Astrocyte (in vitro differentiated cells and primary cell): ENCODE measurements at regions not wholly inside any gene's neighbourhood (a gene's known extent, or its start where the extent isn't known, plus 50 kb on each side); places are given as distances from the start of the nearest gene placed in this dataset.
A peak's percentile ranks its signal among the peaks of the same experiment; 100 is the strongest.

ENCODE experiments used
- DNase-seq: peaks from one replicate; pipeline ENCODE4 v3.0.0-alpha.2; 2010; ENCODE audit warnings: low read depth
- FAIRE-seq: peaks from 2 replicates; lab custom pipeline; 2011; peaks lifted over from hg19 to GRCh38; lab: Jason Lieb, UNC
- H2AFZ ChIP-seq: 2 replicates; pipeline ENCODE4 v1.6.0; 2012; ENCODE audit warnings: low read depth, low read length, inconsistent platforms
- H3K27ac ChIP-seq: 2 replicates; pipeline ENCODE4 v1.5.1; 2011; ENCODE audit warnings: low read depth, low read length, inconsistent platforms
- H3K27me3 ChIP-seq: 2 replicates; pipeline ENCODE4 v1.6.0; 2011; ENCODE audit warnings: low read length, inconsistent platforms; ENCODE audit not compliant: insufficient read depth
- H3K36me3 ChIP-seq: 2 replicates; pipeline ENCODE4 v1.5.1; 2011; ENCODE audit warnings: low read length, inconsistent platforms; ENCODE audit not compliant: insufficient read depth
- H3K4me1 ChIP-seq: 2 replicates; pipeline ENCODE4 v1.5.1; 2011; ENCODE audit warnings: low read length, inconsistent platforms; ENCODE audit not compliant: insufficient read depth
- H3K4me2 ChIP-seq: 2 replicates; pipeline ENCODE4 v1.6.0; 2012; ENCODE audit warnings: low read length, inconsistent platforms
- H3K4me3 ChIP-seq: 2 replicates; pipeline ENCODE4 v1.5.1; 2011; ENCODE audit warnings: low read depth, mild to moderate bottlenecking, low read length, inconsistent platforms; ENCODE audit not compliant: insufficient read depth
- H3K79me2 ChIP-seq: 2 replicates; pipeline ENCODE4 v1.6.0; 2012; ENCODE audit warnings: mild to moderate bottlenecking, low read length, inconsistent platforms; ENCODE audit not compliant: insufficient read depth
- H3K9ac ChIP-seq: 2 replicates; pipeline ENCODE4 v1.6.0; 2012; ENCODE audit warnings: mild to moderate bottlenecking, low read length, inconsistent platforms
- H3K9me3 ChIP-seq: 2 replicates; pipeline ENCODE4 v1.5.1; 2012; ENCODE audit warnings: low read depth, mild to moderate bottlenecking, low read length, inconsistent platforms; ENCODE audit not compliant: insufficient read depth
- H4K20me1 ChIP-seq: 2 replicates; pipeline ENCODE4 v1.6.0; 2012; ENCODE audit warnings: low read length, inconsistent platforms; ENCODE audit not compliant: insufficient read depth
- H3K27ac Mint-ChIP-seq: one replicate; pipeline ENCODE4 v1.8.0; 2021; ENCODE audit warnings: mild to moderate bottlenecking, mixed read lengths; ENCODE audit not compliant: unreplicated experiment
- H3K27me3 Mint-ChIP-seq: one replicate; pipeline ENCODE4 v1.8.0; 2021; ENCODE audit warnings: low read depth, mixed read lengths; ENCODE audit not compliant: unreplicated experiment
- H3K36me3 Mint-ChIP-seq: one replicate; pipeline ENCODE4 v1.8.0; 2021; ENCODE audit warnings: low read depth, mixed read lengths; ENCODE audit not compliant: unreplicated experiment
- H3K4me1 Mint-ChIP-seq: one replicate; pipeline ENCODE4 v1.8.0; 2021; ENCODE audit warnings: low read depth, mixed read lengths; ENCODE audit not compliant: unreplicated experiment
- H3K4me3 Mint-ChIP-seq: one replicate; pipeline ENCODE4 v1.8.0; 2021; ENCODE audit warnings: mild to moderate bottlenecking, moderate library complexity, mixed read lengths; ENCODE audit not compliant: unreplicated experiment
- H3K9me3 Mint-ChIP-seq: one replicate; pipeline ENCODE4 v1.8.0; 2021; ENCODE audit warnings: mild to moderate bottlenecking, mixed read lengths; ENCODE audit not compliant: unreplicated experiment
- CTCF ChIP-seq: IDR thresholded peaks from 2 replicates; pipeline ENCODE4 v1.5.1; 2011; ENCODE audit warnings: low read depth, mild to moderate bottlenecking, inconsistent platforms, low read length, moderate library complexity; ENCODE audit not compliant: insufficient read depth
- EZH2 ChIP-seq: IDR thresholded peaks from 2 replicates; pipeline ENCODE4 v1.6.1; 2012; ENCODE audit warnings: mild to moderate bottlenecking, low read length, inconsistent platforms; ENCODE audit not compliant: insufficient read depth

GRCh38 chr12:107310621-107311020, 217.3 kb upstream of the CRY1 start:
- no peak overlapping the region for H3K4me2 ChIP-seq
- no peak overlapping the region for H3K9ac ChIP-seq
- H3K9me3 ChIP-seq = no peaks in the 10 kb centered on the region
- DNase-seq (no peak), FAIRE-seq (no peak)
- H3K4me3 ChIP-seq = no peak overlapping the region
- H3K79me2 ChIP-seq = no peaks in the 10 kb centered on the region
- no peaks in the 10 kb centered on the region for H4K20me1 ChIP-seq
- Mint-ChIP-seq H3K27ac (no peak overlapping the region), H3K9me3 (no peaks in the 10 kb centered on the region), H3K4me1 (peaks cover 7% of the 10 kb centered on the region), H3K27me3 (peaks cover 22% of the 10 kb centered on the region), H3K36me3 (no peaks in the 10 kb centered on the region), H3K4me3 (no peak overlapping the region)
- H3K27me3 ChIP-seq = peaks cover 11% of the 10 kb centered on the region
- no peaks in the 10 kb centered on the region for H3K36me3 ChIP-seq
- H2AFZ ChIP-seq = no peak overlapping the region
- TF ChIP-seq EZH2 (no peak), CTCF (no peak)
- H3K4me1 ChIP-seq = no peaks in the 10 kb centered on the region
- H3K27ac ChIP-seq = no peak overlapping the region

GRCh38 chr12:107311682-107312081, 218.3 kb upstream of the CRY1 start:
- H3K79me2 ChIP-seq = no peaks in the 10 kb centered on the region
- Mint-ChIP-seq H3K36me3 (no peaks in the 10 kb centered on the region), H3K4me3 (no peak overlapping the region), H3K27me3 (peaks cover 25% of the 10 kb centered on the region), H3K27ac (no peak overlapping the region), H3K9me3 (no peaks in the 10 kb centered on the region), H3K4me1 (peaks cover 3% of the 10 kb centered on the region)
- H3K27me3 ChIP-seq = peaks cover 11% of the 10 kb centered on the region
- FAIRE-seq (no peak), DNase-seq (no peak)
- H3K36me3 ChIP-seq = no peaks in the 10 kb centered on the region
- H3K9me3 ChIP-seq = no peaks in the 10 kb centered on the region
- H4K20me1 ChIP-seq = no peaks in the 10 kb centered on the region
- no peak overlapping the region for H2AFZ ChIP-seq
- H3K4me1 ChIP-seq = no peaks in the 10 kb centered on the region
- no peak for TF ChIP-seq EZH2
- H3K9ac ChIP-seq = no peak overlapping the region
- H3K4me2 ChIP-seq = no peak overlapping the region
- no peak overlapping the region for H3K4me3 ChIP-seq
- H3K27ac ChIP-seq = no peak overlapping the region

GRCh38 chr12:107317751-107318555, 224.6 kb upstream of the CRY1 start:
- H3K9ac ChIP-seq = peak overlapping the region; percentile 62
- peak overlapping the region; percentile 75 for H3K4me3 ChIP-seq
- H3K79me2 ChIP-seq = peaks cover 3% of the 10 kb centered on the region
- peaks cover 7% of the 10 kb centered on the region for H3K4me1 Mint-ChIP-seq
- no peaks in the 10 kb centered on the region for H3K9me3 ChIP-seq
- FAIRE-seq (no peak), DNase-seq (peak; percentile 92)
- H3K4me1 ChIP-seq = peaks cover 16% of the 10 kb centered on the region
- H3K36me3 ChIP-seq = no peaks in the 10 kb centered on the region
- peak overlapping the region; percentile 3 for H3K27ac ChIP-seq
- peak overlapping the region; percentile 87 for H3K4me3 Mint-ChIP-seq
- H3K4me2 ChIP-seq = peak overlapping the region; percentile 99
- H4K20me1 ChIP-seq = peaks cover 13% of the 10 kb centered on the region
- H3K27ac Mint-ChIP-seq = no peak overlapping the region
- peaks cover 11% of the 10 kb centered on the region for H3K27me3 ChIP-seq
- no peaks in the 10 kb centered on the region for H3K9me3 Mint-ChIP-seq
- peak overlapping the region; percentile 77 for H2AFZ ChIP-seq
- H3K27me3 Mint-ChIP-seq = peaks cover 25% of the 10 kb centered on the region
- TF ChIP-seq CTCF (peak; percentile 12), EZH2 (no peak)
- no peaks in the 10 kb centered on the region for H3K36me3 Mint-ChIP-seq
